ENCODE measurements at regions not wholly inside any gene's neighbourhood (a gene's known extent, or its start where the extent isn't known, plus 50 kb on each side); places are given as distances from the start of the nearest gene placed in this dataset.

- no peak overlapping the region for H3K27ac ChIP-seq
- H3K27me3 ChIP-seq (replicated peaks): no peaks in the 10 kb centered on the region
- TF ChIP-seq, protein P1, sequence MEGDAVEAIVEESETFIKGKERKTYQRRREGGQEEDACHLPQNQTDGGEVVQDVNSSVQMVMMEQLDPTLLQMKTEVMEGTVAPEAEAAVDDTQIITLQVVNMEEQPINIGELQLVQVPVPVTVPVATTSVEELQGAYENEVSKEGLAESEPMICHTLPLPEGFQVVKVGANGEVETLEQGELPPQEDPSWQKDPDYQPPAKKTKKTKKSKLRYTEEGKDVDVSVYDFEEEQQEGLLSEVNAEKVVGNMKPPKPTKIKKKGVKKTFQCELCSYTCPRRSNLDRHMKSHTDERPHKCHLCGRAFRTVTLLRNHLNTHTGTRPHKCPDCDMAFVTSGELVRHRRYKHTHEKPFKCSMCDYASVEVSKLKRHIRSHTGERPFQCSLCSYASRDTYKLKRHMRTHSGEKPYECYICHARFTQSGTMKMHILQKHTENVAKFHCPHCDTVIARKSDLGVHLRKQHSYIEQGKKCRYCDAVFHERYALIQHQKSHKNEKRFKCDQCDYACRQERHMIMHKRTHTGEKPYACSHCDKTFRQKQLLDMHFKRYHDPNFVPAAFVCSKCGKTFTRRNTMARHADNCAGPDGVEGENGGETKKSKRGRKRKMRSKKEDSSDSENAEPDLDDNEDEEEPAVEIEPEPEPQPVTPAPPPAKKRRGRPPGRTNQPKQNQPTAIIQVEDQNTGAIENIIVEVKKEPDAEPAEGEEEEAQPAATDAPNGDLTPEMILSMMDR (IDR thresholded peaks at IDR 0.05; ENCODE audit: low read depth, low read length, missing control alignments): no peak
- DNase-seq: no peak
- H3K36me3 ChIP-seq (replicated peaks): no peaks in the 10 kb centered on the region
- in situ Hi-C loops (cut with HindIII; ENCODE audit: low pct_ligation_motif_present, low sequenced_read_pairs): no loop called here
- no peak overlapping the region for H3K4me3 ChIP-seq (ENCODE audit: low read depth, low read length)
These were observed 154.9 kb downstream of the WDR11 start for GRCh38 chr10:121005948-121006587.

DNA sequence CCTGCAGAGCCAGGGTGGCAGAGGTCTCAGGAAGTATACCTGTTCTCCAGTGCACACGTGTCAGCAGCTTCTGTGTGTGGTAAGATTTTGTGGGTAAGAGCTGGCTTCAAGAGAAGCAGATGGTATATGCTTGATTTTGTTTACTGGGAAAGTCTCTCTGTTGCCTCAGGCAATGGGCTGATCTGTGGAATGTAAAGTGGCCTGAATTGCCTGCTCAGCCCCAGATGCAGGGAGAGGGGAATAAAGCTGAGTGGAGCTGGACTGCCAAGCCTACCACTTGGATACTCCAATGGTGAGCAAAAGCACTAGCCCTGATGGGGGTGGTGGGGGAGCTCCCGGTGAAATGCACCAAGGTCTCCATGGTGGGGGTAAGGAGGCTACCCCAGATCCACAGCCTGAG, 156.1 kb downstream of the WDR11 start:
- no peak for DNase-seq
- TF ChIP-seq, protein P1 (IDR thresholded peaks at IDR 0.05; ENCODE audit: low read depth, low read length, missing control alignments): no peak
- Histone ChIP-seq H3K36me3 (replicated peaks) (no peaks in the 10 kb centered on the region), H3K27ac (no peak overlapping the region), H3K27me3 (replicated peaks) (no peaks in the 10 kb centered on the region), H3K4me3 (ENCODE audit: low read depth, low read length) (no peak overlapping the region)
- in situ Hi-C loops (cut with HindIII; ENCODE audit: low pct_ligation_motif_present, low sequenced_read_pairs): no loop called here

GRCh38 chr10:121015916-121016315, 164.8 kb downstream of the WDR11 start:
- Histone ChIP-seq H3K27me3 (replicated peaks) (no peaks in the 10 kb centered on the region), H3K36me3 (replicated peaks) (no peaks in the 10 kb centered on the region), H3K27ac (no peak overlapping the region), H3K4me3 (ENCODE audit: low read depth, low read length) (no peak overlapping the region)
- TF ChIP-seq, protein P1 (IDR thresholded peaks at IDR 0.05; ENCODE audit: low read depth, low read length, missing control alignments): no peak
- in situ Hi-C loops (cut with HindIII; ENCODE audit: low pct_ligation_motif_present, low sequenced_read_pairs): no loop called here
- DNase-seq: no peak

DNA sequence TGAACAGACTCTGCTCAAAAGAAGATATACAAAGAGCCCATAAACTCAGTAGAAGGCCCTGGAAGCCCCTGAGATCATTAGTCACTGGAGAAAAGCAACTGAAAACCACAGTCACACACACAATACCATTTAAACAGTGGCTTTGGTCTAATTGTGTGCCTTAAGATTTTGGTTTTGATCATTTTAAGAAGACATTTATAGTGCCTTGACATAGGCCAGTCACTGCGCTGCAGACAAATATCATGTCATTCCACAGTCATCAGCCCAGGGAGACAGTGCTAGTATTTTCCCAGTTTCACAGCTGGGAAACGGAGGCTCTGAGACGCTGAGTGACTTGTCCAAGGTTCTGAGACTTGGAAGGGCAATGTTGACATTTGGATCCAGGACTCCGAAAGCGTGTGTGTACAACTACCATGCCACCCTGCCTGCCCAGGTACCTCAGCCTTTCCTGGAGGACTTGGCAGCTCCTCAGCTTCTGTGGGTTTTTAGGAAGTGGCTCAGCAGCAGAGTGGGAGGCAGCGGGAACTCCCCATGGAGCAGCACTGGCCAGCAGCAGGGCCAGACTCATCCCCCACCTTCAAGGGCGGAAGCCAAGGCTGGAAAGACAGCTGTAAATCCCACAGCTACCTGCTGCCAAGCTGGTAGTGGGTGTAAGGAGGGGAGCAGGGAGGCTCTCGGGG, 173.9 kb downstream of the WDR11 start:
- TF ChIP-seq, protein P1 (IDR thresholded peaks at IDR 0.05; ENCODE audit: low read depth, low read length, missing control alignments): no peak
- Histone ChIP-seq H3K27ac (no peak overlapping the region), H3K36me3 (replicated peaks) (no peaks in the 10 kb centered on the region), H3K27me3 (replicated peaks) (no peaks in the 10 kb centered on the region), H3K4me3 (ENCODE audit: low read depth, low read length) (no peak overlapping the region)
- no peak for DNase-seq
- in situ Hi-C loops (cut with HindIII; ENCODE audit: low pct_ligation_motif_present, low sequenced_read_pairs): no loop called here

DNA sequence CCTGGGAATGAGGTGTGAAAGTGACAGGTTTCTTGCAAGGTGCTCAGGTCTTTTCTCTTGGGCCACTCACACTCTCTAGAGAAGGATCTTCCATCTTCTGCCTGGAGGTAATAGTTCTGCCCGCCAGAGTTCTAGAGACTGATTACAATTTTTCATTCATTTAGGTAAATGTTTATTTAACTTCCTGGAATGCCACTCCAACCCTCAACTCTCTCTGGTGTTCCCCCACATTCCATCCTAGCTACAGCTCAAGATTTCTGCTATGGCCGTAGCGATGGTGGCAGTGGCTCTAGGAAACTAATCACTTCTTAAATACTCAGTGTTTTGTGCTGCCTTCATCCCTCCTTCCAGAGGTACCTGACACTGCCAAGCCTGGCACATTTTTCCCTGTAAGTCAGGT, 174.6 kb downstream of the WDR11 start:
- TF ChIP-seq, protein P1 (IDR thresholded peaks at IDR 0.05; ENCODE audit: low read depth, low read length, missing control alignments): no peak
- Histone ChIP-seq H3K4me3 (ENCODE audit: low read depth, low read length) (no peak overlapping the region), H3K27ac (no peak overlapping the region), H3K36me3 (replicated peaks) (no peaks in the 10 kb centered on the region), H3K27me3 (replicated peaks) (no peaks in the 10 kb centered on the region)
- DNase-seq: no peak
- in situ Hi-C loops (cut with HindIII; ENCODE audit: low pct_ligation_motif_present, low sequenced_read_pairs): no loop called here
